SKM-1 (cell line): ENCODE measurements at regions not wholly inside any gene's neighbourhood (a gene's known extent, or its start where the extent isn't known, plus 50 kb on each side); places are given as distances from the start of the nearest gene placed in this dataset.

Source experiments
- DNase-seq: peaks from one replicate; lab custom pipeline; 2025; ENCODE audit not compliant: unreplicated experiment; lab: John Stamatoyannopoulos, UW

DNA sequence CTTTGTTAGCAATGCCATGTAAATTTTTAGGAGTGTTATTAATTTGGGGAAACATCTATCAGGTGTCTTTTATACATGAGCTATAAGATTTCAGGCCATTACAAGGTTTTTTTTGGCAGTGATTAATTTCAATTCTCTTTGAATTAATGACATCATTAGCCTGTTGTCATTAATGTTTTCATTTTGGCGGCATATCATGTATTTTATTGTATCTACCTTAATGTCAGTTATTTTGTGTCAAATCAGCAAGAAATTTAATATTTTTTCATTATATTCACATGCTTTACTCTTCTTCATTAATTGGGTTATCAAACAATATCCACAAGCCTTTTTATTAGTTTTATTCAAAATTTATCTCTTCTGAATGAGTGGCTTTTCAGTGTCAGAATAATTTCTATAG lies 153.0 kb upstream of the CAND1 start:
- no peak for DNase-seq

DNA sequence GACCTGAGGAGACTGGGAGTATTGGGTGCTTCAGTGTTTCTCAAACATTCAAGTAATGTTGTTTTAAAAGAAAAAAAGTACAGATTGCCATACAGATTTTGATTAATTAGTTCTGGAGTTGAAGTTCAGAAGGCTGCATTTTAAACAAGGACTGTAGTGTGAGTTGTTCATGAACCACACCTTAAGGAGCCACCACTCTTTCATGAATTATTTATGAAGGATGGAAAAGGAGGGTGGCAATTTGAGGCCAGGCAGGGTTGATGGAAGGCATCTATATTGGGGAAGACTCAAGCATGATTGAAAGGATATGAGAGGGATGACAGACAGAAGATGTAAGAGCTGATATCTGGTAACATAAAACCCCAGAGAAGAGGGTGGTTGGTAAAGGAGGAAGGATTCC lies 146.6 kb upstream of the CAND1 start:
- DNase-seq, result no peak

DNA sequence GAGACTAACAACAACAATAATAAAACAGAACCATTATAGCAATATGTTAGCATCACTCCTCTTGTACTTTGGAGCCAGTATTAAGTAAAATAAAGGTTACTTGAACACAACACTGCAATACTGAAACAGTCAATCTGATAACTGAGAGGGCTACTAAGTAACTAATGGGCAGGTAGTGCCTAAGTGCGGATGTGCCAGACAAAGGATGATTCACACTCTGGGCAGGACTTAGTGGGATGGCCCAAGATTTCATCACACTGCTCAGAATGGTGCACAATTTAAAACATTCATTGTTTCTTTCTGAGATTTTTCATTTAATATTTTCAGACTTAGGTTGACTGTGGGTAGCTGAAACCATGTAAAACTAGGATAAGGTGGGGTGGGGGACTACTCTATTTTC lies 131.9 kb upstream of the CAND1 start:
- DNase-seq, result no peak

- DNase-seq, result no peak
Observed at GRCh38 chr12:67141296-67142018, 127.7 kb upstream of the CAND1 start.

DNA sequence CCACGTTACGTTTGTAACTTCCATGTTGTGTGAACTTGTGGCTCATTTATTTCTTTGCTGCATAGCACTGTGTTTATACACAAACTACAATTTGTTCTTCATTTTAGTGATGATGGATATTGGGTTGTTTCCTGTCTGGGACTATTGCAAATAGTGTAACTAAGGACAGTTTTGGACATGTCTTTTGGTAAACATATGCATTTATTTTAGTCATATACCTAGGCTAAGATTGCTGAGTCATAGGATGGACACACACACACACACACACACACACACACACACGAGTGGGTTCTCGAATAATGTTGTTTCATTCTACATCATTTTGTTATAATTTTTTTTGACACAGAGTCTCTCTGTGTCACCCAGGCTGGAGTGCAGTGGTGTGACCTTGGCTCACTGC lies 123.5 kb upstream of the CAND1 start:
- DNase-seq, result no peak

DNA sequence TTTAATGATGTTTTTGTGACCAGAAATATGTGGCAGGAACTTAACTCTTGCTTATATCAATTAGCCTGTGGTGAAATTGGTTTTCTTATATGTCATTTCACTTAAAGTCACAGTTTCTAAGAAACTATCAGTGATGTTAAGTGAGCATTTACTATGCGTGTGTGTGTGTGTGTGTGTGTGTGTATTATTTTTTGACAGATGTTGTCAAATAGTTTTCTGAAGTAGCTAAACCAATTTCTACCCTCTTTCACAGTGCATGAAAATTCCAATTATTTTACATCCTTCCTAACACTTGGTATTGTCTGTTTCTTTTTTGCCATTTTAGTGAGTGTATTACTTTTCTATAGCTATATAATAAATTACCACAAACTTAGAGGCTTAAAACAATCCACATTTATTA lies 122.1 kb upstream of the CAND1 start:
- no peak for DNase-seq

DNA sequence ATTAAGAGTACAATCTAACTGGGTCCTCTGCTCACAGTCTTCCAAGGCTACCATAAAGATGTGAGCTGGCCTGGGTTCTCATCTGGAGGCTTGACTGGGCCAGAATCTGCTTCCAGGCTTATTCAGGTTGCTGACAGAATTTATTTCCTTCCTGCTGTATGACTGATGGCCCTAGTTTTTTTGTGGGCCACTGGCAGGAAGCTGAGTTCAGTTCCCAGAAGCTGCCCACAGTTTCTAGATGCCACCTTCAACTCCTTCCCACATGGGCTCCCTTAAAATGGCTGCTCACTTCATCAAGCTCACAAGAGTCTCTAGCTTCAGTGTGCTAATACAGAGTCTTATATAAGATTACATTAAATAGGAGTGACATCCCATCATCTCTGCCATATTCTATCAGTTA lies 121.7 kb upstream of the CAND1 start:
- no peak for DNase-seq

DNA sequence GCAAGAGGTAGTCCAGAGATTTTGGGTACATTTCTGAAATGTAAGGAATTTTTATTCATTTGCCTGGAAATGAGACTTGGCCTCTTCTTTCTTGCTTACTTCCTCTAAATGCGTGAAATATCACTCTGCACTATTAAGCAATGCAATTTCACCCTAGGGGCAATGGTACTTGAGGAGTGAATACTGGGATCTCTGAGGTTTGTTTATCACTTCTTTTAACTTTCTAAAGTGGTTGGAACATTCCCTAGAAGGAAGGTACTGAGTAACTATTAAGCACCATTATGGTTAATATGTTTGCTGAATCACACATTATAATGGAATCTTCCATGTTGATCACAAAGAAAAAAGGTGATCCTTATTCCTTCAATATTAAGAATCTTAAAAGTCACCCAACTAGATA lies 120.9 kb upstream of the CAND1 start:
- DNase-seq, result no peak

DNA sequence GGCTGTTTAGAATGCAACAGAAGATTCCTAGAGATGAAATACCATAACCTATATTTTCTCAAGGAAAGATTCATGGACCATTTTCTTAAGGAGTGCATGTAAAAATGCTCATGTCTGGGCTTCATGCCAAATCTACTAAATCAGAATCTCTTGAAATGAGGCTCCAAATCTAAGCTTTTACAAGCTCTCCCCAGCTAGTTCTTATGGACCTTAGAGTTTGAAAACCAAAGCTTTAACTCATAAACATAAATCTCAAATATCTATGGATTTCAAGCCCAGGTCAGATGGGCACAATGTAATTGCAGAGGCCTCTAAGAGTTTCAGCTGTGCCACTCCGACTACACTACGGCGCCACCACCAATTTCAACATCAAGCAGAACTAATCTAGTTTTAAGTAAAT lies 117.3 kb upstream of the CAND1 start:
- DNase-seq, result no peak

- no peak for DNase-seq
Observed at GRCh38 chr12:67152451-67152850, 116.7 kb upstream of the CAND1 start.

GRCh38 chr12:67154901-67155300 lies 114.3 kb upstream of the CAND1 start:
- DNase-seq, result no peak

- no peak for DNase-seq
Observed at GRCh38 chr12:67155863-67156262, 113.3 kb upstream of the CAND1 start.

DNA sequence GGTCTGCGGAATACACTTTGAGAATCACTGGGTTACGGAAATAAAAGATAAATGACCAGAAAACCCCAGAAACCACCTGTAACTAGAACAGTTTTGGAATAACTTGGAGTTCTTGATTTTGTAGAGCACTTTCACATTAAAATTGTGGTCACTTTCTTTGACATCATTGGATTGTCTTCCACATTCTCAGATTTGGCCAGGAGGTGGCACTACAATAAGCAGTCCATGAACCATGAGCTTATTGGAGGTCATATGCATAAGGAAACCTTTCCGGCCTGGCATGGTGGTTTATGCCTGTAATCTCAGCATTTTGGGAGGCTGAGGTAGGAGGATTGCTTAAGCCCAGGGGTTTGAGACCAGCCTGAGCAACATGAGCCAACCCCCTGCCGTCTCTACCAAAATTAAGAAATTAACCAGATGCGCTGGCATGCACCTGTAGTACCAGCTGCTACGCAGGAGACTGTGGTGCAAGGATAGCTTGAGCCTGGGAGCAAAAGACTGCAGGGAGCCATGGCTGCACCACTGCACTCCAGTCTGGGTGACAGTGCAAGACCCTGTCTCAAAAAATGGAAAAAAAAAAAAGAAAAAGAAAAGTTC lies 107.7 kb upstream of the CAND1 start:
- DNase-seq, result no peak

GRCh38 chr12:67173258-67173657 lies 95.9 kb upstream of the CAND1 start:
- no peak for DNase-seq

DNA sequence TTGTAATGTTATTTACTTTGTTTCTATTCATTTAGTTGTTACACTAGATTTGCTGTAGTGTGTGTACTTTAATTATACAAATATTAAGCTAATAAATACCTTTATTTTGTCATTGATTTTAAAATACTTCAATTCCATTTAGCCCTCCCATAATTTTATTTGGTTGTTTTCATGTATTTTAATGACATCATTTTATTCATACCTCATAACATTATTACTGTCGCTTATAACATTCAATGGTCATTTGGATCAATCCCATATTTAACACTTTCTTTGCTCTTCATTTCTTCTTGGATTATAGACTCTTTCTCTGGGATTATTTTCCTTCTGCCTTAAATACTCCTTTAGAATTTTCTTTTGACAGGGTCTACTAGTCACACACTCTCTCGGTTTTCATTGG lies 86.6 kb upstream of the CAND1 start:
- DNase-seq, result no peak

DNA sequence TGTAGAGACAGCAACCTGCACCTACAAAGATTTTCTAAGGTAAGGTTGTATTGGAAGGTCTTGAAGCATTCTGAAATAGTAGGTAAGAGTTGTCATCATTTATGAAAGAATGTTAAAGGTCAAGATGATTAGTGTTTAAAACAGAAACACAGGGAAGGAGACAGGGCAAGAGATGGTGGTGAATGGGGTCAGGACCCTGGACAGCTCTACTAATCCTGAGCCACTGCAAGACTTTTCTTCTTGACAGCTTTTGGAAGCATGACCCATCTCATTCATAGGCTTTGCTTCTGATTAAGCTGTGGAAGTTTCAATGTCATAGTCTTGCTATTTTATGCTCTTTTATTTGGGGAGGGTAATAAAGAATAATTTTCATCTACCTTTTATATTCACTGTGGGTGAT lies 75.5 kb upstream of the CAND1 start:
- no peak for DNase-seq

- no peak for DNase-seq
Observed at GRCh38 chr12:67200386-67200785, 68.8 kb upstream of the CAND1 start.

GRCh38 chr12:67202011-67202677 lies 67.0 kb upstream of the CAND1 start:
- no peak for DNase-seq

GRCh38 chr12:67202678-67203012 lies 66.5 kb upstream of the CAND1 start:
- no peak for DNase-seq

GRCh38 chr12:67208281-67209067 lies 60.7 kb upstream of the CAND1 start:
- no peak for DNase-seq

DNA sequence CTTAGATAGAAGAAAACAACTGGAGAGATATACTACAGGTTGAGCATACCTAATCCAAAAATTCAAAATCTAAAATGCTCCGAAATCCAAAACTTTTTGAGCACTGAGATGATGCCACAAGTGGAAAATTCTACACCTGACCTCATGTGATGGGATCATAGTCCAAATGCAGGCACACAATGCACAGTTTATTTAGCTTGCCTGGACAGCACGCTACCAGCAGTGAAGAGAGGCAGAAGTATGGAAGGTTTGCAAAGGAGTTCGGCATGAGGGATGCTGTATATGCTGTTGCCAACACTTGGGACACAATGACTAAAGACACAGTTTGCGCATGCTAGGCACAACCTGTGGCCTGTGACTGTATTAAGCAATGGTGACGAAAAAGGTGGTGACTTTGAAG lies 58.1 kb upstream of the CAND1 start:
- DNase-seq, result no peak

GRCh38 chr12:67211494-67211893 lies 57.7 kb upstream of the CAND1 start:
- DNase-seq, result no peak
